ENCODE measurements at regions not wholly inside any gene's neighbourhood (a gene's known extent, or its start where the extent isn't known, plus 50 kb on each side); places are given as distances from the start of the nearest gene placed in this dataset.

DNA sequence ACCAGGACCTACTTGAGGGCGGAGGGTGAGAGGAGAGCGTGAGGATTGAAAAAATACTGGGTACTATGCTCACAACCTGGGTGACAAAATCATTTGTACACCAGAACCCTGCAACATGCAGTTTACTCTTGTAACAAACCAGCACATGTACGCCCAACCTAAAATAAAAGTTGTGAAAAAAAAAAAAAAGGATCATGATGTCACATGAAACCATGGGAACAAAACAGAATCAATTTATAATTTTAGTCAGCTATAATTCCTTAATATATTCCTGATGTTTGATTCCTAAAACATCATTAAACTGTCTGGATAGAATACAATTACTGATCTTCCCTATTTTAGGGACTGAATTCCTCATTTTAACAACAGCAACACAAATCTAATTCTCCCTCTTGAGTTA is 160.6 kb upstream of the SPRY2 start:
- Histone ChIP-seq H3K27me3 (ENCODE audit: control insufficient read depth, insufficient read depth, low read length) (no peaks in the 10 kb centered on the region), H3K79me2 (no peaks in the 10 kb centered on the region), H3K27ac (no peak overlapping the region), H3K4me1 (no peaks in the 10 kb centered on the region), H3K4me2 (ENCODE audit: low read length) (no peak overlapping the region), H3K9me3 (ENCODE audit: control insufficient read depth, low read length) (no peaks in the 10 kb centered on the region), H3K9ac (no peak overlapping the region), H3K4me3 (ENCODE audit: low read depth, low read length) (no peak overlapping the region), H3K36me3 (ENCODE audit: control insufficient read depth, insufficient read depth, low read length) (no peaks in the 10 kb centered on the region), H2AFZ (no peak overlapping the region)
- TF ChIP-seq, protein P1, sequence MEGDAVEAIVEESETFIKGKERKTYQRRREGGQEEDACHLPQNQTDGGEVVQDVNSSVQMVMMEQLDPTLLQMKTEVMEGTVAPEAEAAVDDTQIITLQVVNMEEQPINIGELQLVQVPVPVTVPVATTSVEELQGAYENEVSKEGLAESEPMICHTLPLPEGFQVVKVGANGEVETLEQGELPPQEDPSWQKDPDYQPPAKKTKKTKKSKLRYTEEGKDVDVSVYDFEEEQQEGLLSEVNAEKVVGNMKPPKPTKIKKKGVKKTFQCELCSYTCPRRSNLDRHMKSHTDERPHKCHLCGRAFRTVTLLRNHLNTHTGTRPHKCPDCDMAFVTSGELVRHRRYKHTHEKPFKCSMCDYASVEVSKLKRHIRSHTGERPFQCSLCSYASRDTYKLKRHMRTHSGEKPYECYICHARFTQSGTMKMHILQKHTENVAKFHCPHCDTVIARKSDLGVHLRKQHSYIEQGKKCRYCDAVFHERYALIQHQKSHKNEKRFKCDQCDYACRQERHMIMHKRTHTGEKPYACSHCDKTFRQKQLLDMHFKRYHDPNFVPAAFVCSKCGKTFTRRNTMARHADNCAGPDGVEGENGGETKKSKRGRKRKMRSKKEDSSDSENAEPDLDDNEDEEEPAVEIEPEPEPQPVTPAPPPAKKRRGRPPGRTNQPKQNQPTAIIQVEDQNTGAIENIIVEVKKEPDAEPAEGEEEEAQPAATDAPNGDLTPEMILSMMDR (IDR thresholded peaks at IDR 0.05): no peak

DNA sequence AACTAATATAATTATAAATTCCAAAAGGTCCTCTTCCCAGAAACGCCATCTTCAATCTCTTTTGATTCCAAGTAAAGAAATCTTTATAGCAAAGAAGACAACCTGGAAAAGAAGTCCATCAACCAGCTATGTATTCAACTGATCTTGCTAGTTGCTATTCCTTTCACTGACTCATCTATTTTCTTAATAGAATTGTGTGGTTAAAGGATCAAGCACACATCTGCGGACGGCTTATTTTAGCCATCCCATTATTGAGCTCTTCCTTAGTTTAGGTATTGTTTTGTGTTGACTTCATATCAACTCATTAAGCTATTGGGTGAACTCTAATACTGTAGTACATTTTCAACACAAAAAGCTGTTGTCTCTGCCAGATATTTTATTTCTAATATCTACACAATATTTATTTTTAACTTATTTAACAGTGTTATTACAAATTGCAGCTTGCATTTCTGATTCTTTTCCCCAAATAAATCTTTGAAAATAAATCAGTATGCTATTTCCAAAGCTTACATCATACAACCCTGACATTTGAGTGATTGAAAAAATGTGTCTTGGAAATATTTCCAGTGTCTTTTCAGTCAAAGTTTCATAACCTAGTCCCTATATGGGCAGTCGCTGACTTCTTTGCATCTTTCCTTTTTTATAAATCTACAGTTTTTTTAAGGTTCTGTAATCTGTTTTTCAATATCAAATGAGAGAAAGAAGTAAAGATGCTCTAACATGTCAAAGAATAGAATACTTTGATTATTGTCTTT is 158.8 kb upstream of the SPRY2 start:
- H3K36me3 ChIP-seq (ENCODE audit: control insufficient read depth, insufficient read depth, low read length): no peaks in the 10 kb centered on the region
- H3K9ac ChIP-seq: no peak overlapping the region
- H3K4me1 ChIP-seq: no peaks in the 10 kb centered on the region
- H2AFZ ChIP-seq: no peak overlapping the region
- H3K4me3 ChIP-seq (ENCODE audit: low read depth, low read length): no peak overlapping the region
- H3K27ac ChIP-seq: no peak overlapping the region
- H3K27me3 ChIP-seq (ENCODE audit: control insufficient read depth, insufficient read depth, low read length): no peaks in the 10 kb centered on the region
- TF ChIP-seq, protein P1 (IDR thresholded peaks at IDR 0.05): no peak
- H3K4me2 ChIP-seq (ENCODE audit: low read length): no peak overlapping the region
- no peaks in the 10 kb centered on the region for H3K79me2 ChIP-seq
- no peaks in the 10 kb centered on the region for H3K9me3 ChIP-seq (ENCODE audit: control insufficient read depth, low read length)

- no peak overlapping the region for H3K4me2 ChIP-seq (ENCODE audit: low read length)
- no peaks in the 10 kb centered on the region for H3K79me2 ChIP-seq
- H3K4me1 ChIP-seq: no peaks in the 10 kb centered on the region
- no peak overlapping the region for H3K9ac ChIP-seq
- H3K36me3 ChIP-seq (ENCODE audit: control insufficient read depth, insufficient read depth, low read length): no peaks in the 10 kb centered on the region
- H2AFZ ChIP-seq: no peak overlapping the region
- H3K4me3 ChIP-seq (ENCODE audit: low read depth, low read length): no peak overlapping the region
- H3K27me3 ChIP-seq (ENCODE audit: control insufficient read depth, insufficient read depth, low read length): no peaks in the 10 kb centered on the region
- TF ChIP-seq, protein P1 (IDR thresholded peaks at IDR 0.05): no peak
- no peak overlapping the region for H3K27ac ChIP-seq
- H3K9me3 ChIP-seq (ENCODE audit: control insufficient read depth, low read length): no peaks in the 10 kb centered on the region
Observed at GRCh38 chr13:80498433-80498832, 157.5 kb upstream of the SPRY2 start.

DNA sequence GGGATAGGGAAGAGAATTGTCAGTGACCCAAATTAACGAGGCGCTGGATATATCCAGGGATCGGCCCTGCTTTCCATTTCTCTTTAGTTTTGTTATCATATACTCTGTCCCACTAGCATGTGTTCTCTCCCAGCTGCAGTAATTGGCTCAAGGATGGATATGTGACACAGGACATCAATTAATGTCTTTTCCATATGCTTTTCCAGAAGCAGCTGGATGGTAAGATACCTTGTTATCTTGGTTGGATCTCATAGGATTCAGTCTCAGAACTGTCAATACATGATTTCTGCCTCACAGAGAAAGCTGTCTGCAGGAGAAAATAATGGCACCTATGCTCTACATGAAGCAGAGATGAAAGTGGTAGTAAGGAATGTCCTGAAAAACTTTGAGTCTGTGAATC is 157.1 kb upstream of the SPRY2 start:
- H3K27me3 ChIP-seq (ENCODE audit: control insufficient read depth, insufficient read depth, low read length): no peaks in the 10 kb centered on the region
- no peaks in the 10 kb centered on the region for H3K36me3 ChIP-seq (ENCODE audit: control insufficient read depth, insufficient read depth, low read length)
- H3K4me3 ChIP-seq (ENCODE audit: low read depth, low read length): no peak overlapping the region
- H3K9me3 ChIP-seq (ENCODE audit: control insufficient read depth, low read length): no peaks in the 10 kb centered on the region
- TF ChIP-seq, protein P1 (IDR thresholded peaks at IDR 0.05): no peak
- H3K27ac ChIP-seq: no peak overlapping the region
- no peaks in the 10 kb centered on the region for H3K79me2 ChIP-seq
- no peaks in the 10 kb centered on the region for H3K4me1 ChIP-seq
- H3K4me2 ChIP-seq (ENCODE audit: low read length): no peak overlapping the region
- no peak overlapping the region for H2AFZ ChIP-seq
- no peak overlapping the region for H3K9ac ChIP-seq

DNA sequence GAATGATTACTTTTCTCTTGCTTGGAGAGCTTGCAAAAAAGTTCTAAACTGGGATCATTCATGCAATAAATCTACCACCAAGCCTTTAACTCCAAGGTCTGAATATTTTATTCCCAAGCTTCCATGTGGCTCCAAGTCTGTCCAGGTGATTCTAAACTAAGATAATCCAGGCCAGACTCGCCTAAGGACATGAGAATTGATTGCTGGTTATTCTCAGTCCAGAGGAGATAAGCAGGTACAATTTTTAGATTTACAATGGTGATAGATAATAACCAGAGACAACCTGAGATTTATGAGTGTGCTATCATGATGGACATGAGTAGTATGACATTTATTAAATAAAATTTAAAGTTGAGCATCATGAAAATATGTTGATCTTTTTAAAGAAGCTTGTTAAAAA is 156.5 kb upstream of the SPRY2 start:
- no peaks in the 10 kb centered on the region for H3K9me3 ChIP-seq (ENCODE audit: control insufficient read depth, low read length)

More for the DNA sequence above, 156.5 kb upstream of the SPRY2 start:
- Histone ChIP-seq H3K79me2 (no peaks in the 10 kb centered on the region), H3K27me3 (ENCODE audit: control insufficient read depth, insufficient read depth, low read length) (no peaks in the 10 kb centered on the region), H3K36me3 (ENCODE audit: control insufficient read depth, insufficient read depth, low read length) (no peaks in the 10 kb centered on the region), H3K4me3 (ENCODE audit: low read depth, low read length) (no peak overlapping the region), H3K4me1 (no peaks in the 10 kb centered on the region), H3K27ac (no peak overlapping the region), H2AFZ (no peak overlapping the region), H3K4me2 (ENCODE audit: low read length) (no peak overlapping the region), H3K9ac (no peak overlapping the region)
- TF ChIP-seq, protein P1 (IDR thresholded peaks at IDR 0.05): no peak
